ENCODE measurements at regions not wholly inside any gene's neighbourhood (a gene's known extent, or its start where the extent isn't known, plus 50 kb on each side); places are given as distances from the start of the nearest gene placed in this dataset.

DNA sequence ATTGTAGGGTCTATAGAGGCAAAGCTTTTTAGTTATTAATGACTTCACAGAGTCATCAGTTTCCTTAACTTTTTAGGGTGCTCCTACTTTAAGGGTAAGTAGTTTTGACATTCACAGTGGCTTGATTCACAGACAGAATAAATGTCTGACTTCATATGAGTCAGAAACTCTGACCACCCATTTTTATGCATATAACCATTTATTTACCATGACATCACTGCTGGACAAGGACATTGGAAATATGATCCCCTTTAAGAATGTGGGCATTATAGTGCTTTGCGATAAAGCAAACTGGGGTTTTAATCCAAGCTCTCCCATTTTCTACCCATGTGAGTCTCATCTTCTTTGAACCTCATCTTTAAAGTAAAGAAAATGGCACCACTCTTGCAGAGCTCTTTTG lies 162.0 kb upstream of the MC4R start:
- no peak overlapping the region for H3K27ac ChIP-seq (ENCODE audit: low read depth, low read length)
- H3K4ac ChIP-seq (replicated peaks; ENCODE audit: insufficient read length, low read depth, low read length), result no peak overlapping the region
- no peak overlapping the region for H2BK120ac ChIP-seq (replicated peaks; ENCODE audit: low read depth, low read length)
- no peak overlapping the region for H4K91ac ChIP-seq (replicated peaks; ENCODE audit: insufficient read length, low read length)
- peaks cover 0 to 3% (median 0%) of the 10 kb centered on the region in 4 experiments; a peak in 2 of 7 replicates for H3K4me1 ChIP-seq (replicated peaks in 1 of 4; ENCODE audit: control insufficient read depth in 3 of 4, insufficient read depth in 4 of 4, low read length in 3 of 4)
- no peak overlapping the region for H2AFZ ChIP-seq (ENCODE audit: low read length)
- no peak overlapping the region for H2BK5ac ChIP-seq (ENCODE audit: low read depth, low read length)
- H4K5ac ChIP-seq (ENCODE audit: insufficient read length, low read depth, low read length), result no peak overlapping the region
- H3K23ac ChIP-seq (ENCODE audit: insufficient read length), result no peak overlapping the region
- no peaks in the 10 kb centered on the region for H3K9me3 ChIP-seq (ENCODE audit: insufficient read depth in 2 of 2, low read depth in 1 of 2, low read length in 1 of 2)
- H2BK20ac ChIP-seq (ENCODE audit: low read length), result no peak overlapping the region
- ChIA-PET POLR2A (ENCODE audit: partially characterized antibody) (no interaction called here), CTCF (ENCODE audit: partially characterized antibody) (interaction anchor here (0.9 to 2.0 kb wide), 4 partner anchors 15 to 1018 kb away, joined by 4 to 11 read pairs (median 6); no protein-coding TSS in a partner anchor)
- TF ChIP-seq KDM5A (IDR thresholded peaks at IDR 0.05; ENCODE audit: low read length), result no peak
- TF ChIP-seq CHD2 (IDR thresholded peaks at IDR 0.05; ENCODE audit: low read length), result no peak
- no peak for TF ChIP-seq SAP30 (IDR thresholded peaks at IDR 0.05; ENCODE audit: insufficient read depth, insufficient replicate concordance, low read length)
- TF ChIP-seq KDM4A (IDR thresholded peaks at IDR 0.05; ENCODE audit: low read depth, low read length, severe bottlenecking), result no peak
- no peak for TF ChIP-seq SP4 (IDR thresholded peaks at IDR 0.05; ENCODE audit: low read length)
- no peak for TF ChIP-seq SP2 (IDR thresholded peaks at IDR 0.05; ENCODE audit: low read length)
- H3K23me2 ChIP-seq (ENCODE audit: low read depth, low read length), result no peaks in the 10 kb centered on the region
- H3K27me3 ChIP-seq (replicated peaks in 1 of 4; ENCODE audit: control insufficient read depth in 3 of 4, extremely low read depth in 1 of 4, insufficient read depth in 3 of 4, low read length in 3 of 4), result no peaks in the 10 kb centered on the region
- DNase-seq (ENCODE audit: low read depth in 1 of 2, low spot score in 2 of 2) (no peak), FAIRE-seq (no peak)
- no peak overlapping the region for H3K56ac ChIP-seq (replicated peaks; ENCODE audit: insufficient read length, low read depth, low read length)
- no peak overlapping the region for H2AK5ac ChIP-seq (ENCODE audit: low read depth, low read length)
- H4K20me1 ChIP-seq (replicated peaks in 1 of 2; ENCODE audit: control insufficient read depth in 1 of 2, insufficient read depth in 2 of 2, low read length in 2 of 2), result no peaks in the 10 kb centered on the region
- no peak overlapping the region for H3K9ac ChIP-seq (replicated peaks in 1 of 4; ENCODE audit: extremely low read depth in 1 of 4, low read depth in 3 of 4, low read length in 3 of 4)
- H3K79me1 ChIP-seq (ENCODE audit: low read depth, low read length), result no peaks in the 10 kb centered on the region
- 95% methylated on average over 1 of the region's 1 CpG; no CpG with 5 or more reads in 1 of the 2 experiments for WGBS, 2 experiments (ENCODE audit: extremely low coverage in 1 of 2, insufficient coverage in 1 of 2, insufficient read length in 1 of 2, insufficient replicate concordance in 2 of 2, low coverage in 1 of 2, low lambda C conversion rate in 2 of 2, missing lambda C conversion rate in 1 of 2)
- no peak overlapping the region for H3K4me2 ChIP-seq (ENCODE audit: insufficient read depth in 1 of 2, low read depth in 2 of 2, low read length in 2 of 2)
- H3K14ac ChIP-seq (ENCODE audit: insufficient read length), result no peak overlapping the region
- no peaks in the 10 kb centered on the region for H3K79me2 ChIP-seq (ENCODE audit: control insufficient read depth in 1 of 2, insufficient read depth in 2 of 2, low read length in 2 of 2)
- H4K8ac ChIP-seq (ENCODE audit: extremely low read depth, insufficient read depth, low read length), result no peak overlapping the region
- no peak overlapping the region for H2BK12ac ChIP-seq (ENCODE audit: low read depth, low read length)
- no peak overlapping the region for H2BK15ac ChIP-seq (ENCODE audit: low read length)
- no peaks in the 10 kb centered on the region for H3K36me3 ChIP-seq (ENCODE audit: control insufficient read depth in 2 of 4, insufficient read depth in 4 of 4, low read length in 3 of 4)
- no peak overlapping the region for H3K18ac ChIP-seq (ENCODE audit: extremely low read depth, low read length)
- no peak overlapping the region for H3K4me3 ChIP-seq (ENCODE audit: extremely low read depth in 1 of 4, insufficient read depth in 2 of 4, low read depth in 3 of 4, low read length in 4 of 4)

All from H1 (cell line).